GM21390 (cell line): ENCODE measurements at regions not wholly inside any gene's neighbourhood (a gene's known extent, or its start where the extent isn't known, plus 50 kb on each side); places are given as distances from the start of the nearest gene placed in this dataset.
A peak's percentile ranks its signal among the peaks of the same experiment; 100 is the strongest.

Experiments used
- ATAC-seq: cut with Tn5 transposase; IDR thresholded peaks from one replicate; pipeline ENCODE4 v1.9.1; 2021; ENCODE audit not compliant: unreplicated experiment

GRCh38 chr3:113051787-113052186 lies 61.0 kb downstream of the GTPBP8 start:
- ATAC-seq = no peak

DNA sequence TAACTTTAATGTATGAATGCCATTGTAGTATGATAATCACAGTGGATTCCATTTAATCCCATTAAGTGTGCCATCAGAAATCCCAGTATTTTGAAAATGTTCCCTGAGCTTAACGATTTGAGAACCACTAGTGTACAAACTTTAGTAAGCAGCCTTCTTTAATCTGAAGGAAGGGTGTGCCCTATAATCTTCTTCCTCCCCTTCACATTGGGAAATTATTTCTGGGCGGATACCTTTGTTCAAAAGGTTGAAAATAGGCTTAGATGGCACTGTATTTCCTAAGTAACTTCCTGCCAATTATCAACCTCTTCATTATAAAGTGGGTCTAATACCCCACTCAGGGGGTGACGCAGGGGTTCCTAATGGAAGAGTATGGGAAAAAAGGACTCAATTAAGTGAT lies 62.4 kb downstream of the GTPBP8 start:
- ATAC-seq = no peak

DNA sequence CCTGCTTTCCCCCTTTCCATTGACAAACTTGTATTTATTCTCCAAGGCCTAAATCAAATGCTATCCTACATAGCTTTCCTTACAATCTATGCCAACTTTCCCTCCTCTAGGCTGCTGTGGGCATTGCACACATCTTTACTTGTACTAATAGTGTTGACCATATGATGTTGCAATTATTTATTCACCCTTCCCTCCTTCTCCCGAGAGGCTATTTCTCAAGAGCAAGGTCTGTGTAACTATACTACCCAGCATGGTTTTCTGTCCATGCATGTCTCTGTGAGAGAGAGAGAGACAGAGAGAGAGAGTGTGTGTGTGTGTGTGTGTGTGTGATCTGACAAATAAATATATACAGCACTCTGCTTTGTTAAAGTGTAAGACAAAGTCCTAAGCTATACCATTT lies 63.8 kb downstream of the GTPBP8 start:
- no peak for ATAC-seq

GRCh38 chr3:113055201-113055600 lies 64.4 kb downstream of the GTPBP8 start:
- no peak for ATAC-seq

DNA sequence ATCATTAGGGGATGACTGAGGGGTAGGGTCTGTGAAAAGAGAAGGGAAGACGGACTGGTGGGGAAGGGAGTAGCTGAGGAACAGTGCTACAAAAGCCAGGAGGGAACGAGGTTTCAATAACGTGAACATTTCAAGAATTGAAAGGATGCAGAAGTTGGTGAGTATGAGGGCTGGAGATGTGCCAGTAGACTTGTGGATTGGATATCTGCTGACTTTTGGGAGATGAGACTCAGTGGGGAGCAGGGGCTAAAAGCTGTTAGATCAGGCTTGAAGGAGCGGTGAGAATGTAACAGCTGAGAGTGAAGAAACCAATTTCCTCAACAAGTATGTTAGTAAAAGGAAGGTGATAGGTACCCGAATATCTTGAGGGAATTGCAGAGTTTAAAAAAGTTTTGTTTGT lies 65.2 kb downstream of the GTPBP8 start:
- ATAC-seq = no peak

DNA sequence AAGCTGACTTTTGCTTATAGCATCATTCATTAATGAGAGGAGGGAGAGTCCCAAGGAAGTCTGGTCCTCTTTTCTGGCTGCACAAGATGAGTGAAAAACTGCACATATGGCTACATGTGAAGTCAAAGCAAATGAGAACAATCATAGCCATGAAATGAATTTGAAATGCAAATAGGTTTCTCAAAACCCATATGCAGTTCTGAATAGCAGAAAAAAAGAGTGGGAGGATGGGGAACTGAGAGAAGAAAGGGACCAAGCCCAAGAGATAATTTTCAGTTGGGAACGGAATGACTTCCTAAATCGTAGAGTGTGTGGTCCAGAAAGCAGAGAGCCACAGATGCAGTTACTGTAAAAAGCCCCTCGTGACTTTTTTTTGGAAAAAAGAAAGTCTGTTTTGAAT lies 66.3 kb downstream of the GTPBP8 start:
- ATAC-seq = peak; percentile 80

- ATAC-seq = no peak
Measured at GRCh38 chr3:113058188-113058587, 67.4 kb downstream of the GTPBP8 start.

DNA sequence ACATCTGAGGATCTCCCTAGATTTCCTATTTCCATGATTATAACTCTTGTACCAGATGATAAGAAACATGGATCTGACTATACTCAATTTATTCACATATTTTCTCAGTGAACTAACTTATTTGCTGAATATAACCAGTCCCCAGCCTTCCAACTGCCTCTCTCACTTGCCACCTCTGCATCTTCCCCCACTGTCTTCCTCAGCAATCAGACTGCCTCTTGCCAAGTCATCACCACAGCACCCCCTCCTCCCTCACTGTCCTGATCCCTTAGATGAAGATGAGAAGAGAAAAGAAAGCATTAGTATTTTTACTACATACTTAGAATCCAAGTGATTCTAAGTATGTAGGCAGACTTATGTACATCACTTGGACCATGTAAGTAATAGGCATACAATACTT lies 71.9 kb downstream of the GTPBP8 start:
- no peak for ATAC-seq

DNA sequence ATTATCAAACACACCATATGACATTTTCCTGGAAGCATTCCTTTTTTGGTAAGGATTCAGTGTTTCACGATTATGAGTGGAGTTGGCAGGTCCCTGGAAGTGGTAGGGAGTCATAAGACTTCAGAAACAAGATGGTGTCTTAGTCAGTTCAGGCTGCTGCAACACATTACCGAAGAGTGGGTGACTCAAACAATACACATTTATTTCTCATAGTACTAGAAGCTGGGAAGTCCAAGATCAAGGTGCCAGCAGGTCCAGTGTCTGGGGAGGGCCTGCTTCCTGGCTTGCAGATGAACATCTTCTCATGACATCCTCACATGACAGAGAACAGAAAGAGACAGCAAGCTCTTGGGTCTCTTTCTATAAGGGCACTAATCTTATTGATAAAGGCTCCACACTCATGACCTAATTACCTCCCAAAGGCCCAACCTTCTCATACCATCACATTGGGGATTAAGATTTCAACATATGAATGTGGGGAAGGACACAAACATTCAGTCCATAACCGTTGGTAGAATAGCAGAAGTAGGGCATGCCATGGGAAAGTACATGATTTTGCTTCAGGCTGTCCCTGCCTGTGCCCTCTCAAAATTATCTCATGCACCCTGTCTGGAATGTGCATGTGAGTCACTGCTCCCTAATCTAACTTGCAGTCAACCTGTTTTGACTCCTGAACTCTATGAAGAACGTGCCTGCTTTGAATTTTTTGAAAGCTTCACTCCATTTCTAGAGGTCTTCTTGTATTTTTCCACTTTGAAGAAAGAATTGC lies 72.5 kb downstream of the GTPBP8 start:
- no peak for ATAC-seq

DNA sequence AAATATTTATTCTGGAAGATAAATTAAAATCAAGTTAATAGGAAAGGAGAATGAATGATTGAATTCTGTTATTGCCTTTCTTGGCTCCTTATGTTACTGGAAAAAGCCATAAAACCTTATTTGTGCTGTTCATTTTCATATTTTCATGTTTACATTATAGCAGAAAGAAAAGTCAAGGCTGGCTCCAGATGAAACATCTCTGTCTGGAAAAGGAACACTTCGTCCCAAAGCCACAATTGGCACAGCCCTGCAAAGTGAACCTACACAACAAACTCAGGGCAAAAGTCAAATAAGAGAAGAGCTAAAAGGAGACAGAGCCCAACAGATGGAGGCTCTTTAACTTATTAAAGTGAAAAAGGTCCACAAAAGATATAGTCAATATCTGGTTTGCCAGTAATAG lies 73.4 kb downstream of the GTPBP8 start:
- no peak for ATAC-seq

- no peak for ATAC-seq
Measured at GRCh38 chr3:113065336-113065735, 74.6 kb downstream of the GTPBP8 start.

- ATAC-seq = no peak
Measured at GRCh38 chr3:113070072-113070640, 79.4 kb downstream of the GTPBP8 start.

- ATAC-seq = peak; percentile 94
Measured at GRCh38 chr3:113070681-113071113, 79.9 kb downstream of the GTPBP8 start.

GRCh38 chr3:113075588-113075987 lies 84.8 kb downstream of the GTPBP8 start:
- ATAC-seq = no peak

GRCh38 chr3:113079218-113079961 lies 88.6 kb downstream of the GTPBP8 start:
- peak; percentile 93 for ATAC-seq

DNA sequence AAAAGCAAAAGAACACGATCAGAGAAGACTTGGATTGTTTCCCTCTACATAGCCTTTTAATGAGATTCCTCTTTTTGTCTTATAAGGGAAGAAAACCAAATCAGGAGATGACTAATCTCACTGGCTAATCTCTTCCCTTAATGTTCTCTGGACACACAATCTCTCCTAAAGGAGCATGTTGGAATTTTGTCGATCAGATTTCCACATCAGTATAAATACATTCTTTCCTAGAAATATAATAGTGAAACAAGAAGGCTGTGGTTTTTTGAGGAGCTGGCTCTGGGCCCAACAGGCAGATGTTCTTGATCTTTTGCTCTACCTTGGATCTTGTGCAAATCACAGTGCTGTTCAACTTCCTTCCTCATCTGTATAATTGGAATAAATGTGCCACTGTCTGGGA lies 94.0 kb downstream of the GTPBP8 start:
- no peak for ATAC-seq

- no peak for ATAC-seq
Measured at GRCh38 chr3:113086560-113087461, 96.0 kb downstream of the GTPBP8 start.

DNA sequence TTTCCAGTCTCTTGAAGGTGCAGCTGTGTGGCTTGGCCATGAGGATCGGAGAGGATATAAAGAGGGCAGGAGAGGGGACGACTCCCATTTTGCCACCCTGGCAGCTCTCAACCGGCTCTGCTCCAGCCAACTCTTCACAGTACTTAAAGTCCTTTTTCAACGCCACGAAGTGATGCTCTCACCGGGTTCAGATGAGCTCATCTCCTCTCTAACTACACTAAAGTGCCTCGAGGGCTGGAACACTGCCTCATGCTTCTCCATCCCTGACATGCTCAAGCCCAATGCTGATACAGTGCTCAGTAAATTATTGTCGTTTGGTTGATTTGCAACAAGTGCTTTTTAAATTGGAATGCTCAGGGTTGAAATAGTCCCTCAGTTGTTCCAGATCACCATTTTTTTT lies 97.8 kb downstream of the GTPBP8 start:
- ATAC-seq = no peak

DNA sequence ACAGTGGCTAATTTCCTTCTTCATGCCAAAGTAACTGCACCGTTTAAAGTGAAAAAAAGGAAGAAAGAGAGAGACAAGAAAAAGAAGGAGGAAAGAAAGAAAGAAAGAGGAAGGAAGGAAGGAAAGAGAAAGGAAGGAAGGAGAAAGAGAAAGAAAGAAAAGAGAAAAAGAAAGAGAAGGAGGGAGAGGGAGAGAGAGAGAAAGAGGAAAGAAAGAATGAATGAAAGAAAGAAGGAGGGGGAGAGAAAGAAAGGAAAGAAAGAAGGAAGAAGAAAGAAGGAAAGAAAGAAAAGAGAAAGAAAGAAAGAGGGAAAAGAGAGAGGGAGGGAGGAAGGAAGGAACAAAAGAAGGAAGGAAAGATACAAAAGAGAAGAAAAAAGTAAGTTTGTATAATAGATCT lies 100.6 kb downstream of the GTPBP8 start:
- no peak for ATAC-seq

- ATAC-seq = no peak
Measured at GRCh38 chr3:113092746-113093145, 102.0 kb downstream of the GTPBP8 start.
